PC-9 (cell line): ENCODE measurements at regions not wholly inside any gene's neighbourhood (a gene's known extent, or its start where the extent isn't known, plus 50 kb on each side); places are given as distances from the start of the nearest gene placed in this dataset.

Experiments
- CTCF ChIP-seq: fragments of 200-600 bp; sonication (generic); conservative IDR thresholded peaks from 2 replicates; pipeline ENCODE4 v1.6.1; 2017; ENCODE audit warnings: mixed run types, antibody characterized with exemption, mild to moderate bottlenecking, moderate library complexity
- EZH2 ChIP-seq: fragments of 200-600 bp; sonication (generic); IDR thresholded peaks from 2 replicates; pipeline ENCODE4 v1.8.0; 2017; ENCODE audit warnings: antibody characterized with exemption, low read depth

- no peak for TF ChIP-seq CTCF
- no peak for TF ChIP-seq EZH2
Measured at GRCh38 chr10:117728087-117728486, 185.5 kb downstream of the EMX2 start.
